GM13976 (cell line): ENCODE measurements at regions not wholly inside any gene's neighbourhood (a gene's known extent, or its start where the extent isn't known, plus 50 kb on each side); places are given as distances from the start of the nearest gene placed in this dataset.

Source experiments
- DNase-seq: peaks from one replicate; pipeline ENCODE4 v3.0.0; 2012; ENCODE audit warnings: low spot score
- CTCF ChIP-seq: IDR thresholded peaks from 2 replicates; pipeline ENCODE4 v1.5.1; 2012; ENCODE audit warnings: borderline replicate concordance, mild to moderate bottlenecking; ENCODE audit not compliant: insufficient read depth; ENCODE audit errors: extremely low read depth, missing control alignments, control extremely low read depth
- in situ Hi-C: fragments of 300-500 bp; cut with MboI; formaldehyde crosslinking; loops from one replicate; pipeline ENCODE4 v1.12.0; 2022; ENCODE audit warnings: low sequenced_read_pairs, mixed read lengths, inconsistent platforms; ENCODE audit not compliant: unreplicated experiment

GRCh38 chr3:115470254-115470653, 153.1 kb upstream of the GAP43 start:
- no peak for TF ChIP-seq CTCF
- in situ Hi-C loops, result no loop called here
- no peak for DNase-seq

GRCh38 chr3:115475178-115476041, 147.9 kb upstream of the GAP43 start:
- TF ChIP-seq CTCF, result no peak
- DNase-seq, result no peak
- in situ Hi-C loops, result no loop called here

DNA sequence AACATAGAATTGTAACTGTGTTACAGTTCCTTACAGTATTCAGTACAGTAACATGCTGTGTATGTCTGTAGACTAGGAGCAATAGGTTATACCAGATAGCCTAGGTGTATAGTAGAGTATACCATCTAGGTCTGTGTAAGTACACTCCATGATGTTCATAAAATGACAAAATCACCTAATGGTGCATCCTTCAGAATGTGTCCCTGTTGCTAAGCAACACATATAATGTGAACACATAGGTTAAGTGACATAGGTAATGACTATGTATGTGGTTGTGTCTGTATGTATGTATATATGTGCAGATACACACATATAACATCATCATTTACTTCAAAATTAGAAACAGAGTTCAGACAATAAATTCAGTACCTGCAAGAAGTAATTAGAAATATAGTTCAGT, 146.8 kb upstream of the GAP43 start:
- no peak for TF ChIP-seq CTCF
- in situ Hi-C loops, result no loop called here
- no peak for DNase-seq

DNA sequence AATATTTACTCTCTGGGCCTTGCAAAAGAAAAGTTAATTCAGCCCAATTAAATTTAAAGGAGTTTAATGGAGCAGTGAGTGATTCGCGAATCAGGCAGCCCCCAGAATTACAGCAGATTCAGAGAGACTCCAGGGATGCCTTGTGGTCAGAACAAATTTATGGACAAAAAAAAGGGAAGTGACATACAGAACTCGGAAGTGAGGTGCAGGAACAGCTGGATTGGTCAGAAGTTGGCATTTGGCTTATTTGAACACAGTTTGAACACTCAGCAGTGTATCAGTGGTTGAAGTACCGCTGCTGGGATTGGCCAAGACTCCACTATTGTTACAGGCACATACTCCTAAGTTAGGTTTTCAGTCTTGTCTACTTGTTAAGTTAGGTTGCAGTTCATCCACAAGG, 145.0 kb upstream of the GAP43 start:
- DNase-seq, result no peak
- in situ Hi-C loops, result no loop called here
- no peak for TF ChIP-seq CTCF

DNA sequence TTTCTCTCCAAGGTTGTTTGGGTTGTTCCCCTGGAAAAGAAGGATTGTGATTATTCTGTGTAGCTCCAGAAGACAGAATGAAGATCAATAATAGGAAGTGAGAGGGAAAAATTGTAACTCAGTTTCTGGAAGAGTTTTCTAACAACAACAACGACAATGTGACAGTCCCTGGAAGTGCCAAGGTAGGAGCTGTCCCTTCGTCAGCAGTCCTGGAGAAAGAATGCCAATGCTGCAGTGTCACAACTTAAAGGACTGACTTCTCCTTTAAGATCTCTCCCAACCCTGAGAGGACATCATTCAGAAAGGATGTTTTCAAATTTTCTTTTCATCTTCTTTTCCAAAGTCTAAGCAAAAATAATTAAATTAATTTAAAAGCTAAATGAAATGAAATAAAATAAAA, 136.4 kb upstream of the GAP43 start:
- in situ Hi-C loops, result no loop called here
- no peak for TF ChIP-seq CTCF

DNA sequence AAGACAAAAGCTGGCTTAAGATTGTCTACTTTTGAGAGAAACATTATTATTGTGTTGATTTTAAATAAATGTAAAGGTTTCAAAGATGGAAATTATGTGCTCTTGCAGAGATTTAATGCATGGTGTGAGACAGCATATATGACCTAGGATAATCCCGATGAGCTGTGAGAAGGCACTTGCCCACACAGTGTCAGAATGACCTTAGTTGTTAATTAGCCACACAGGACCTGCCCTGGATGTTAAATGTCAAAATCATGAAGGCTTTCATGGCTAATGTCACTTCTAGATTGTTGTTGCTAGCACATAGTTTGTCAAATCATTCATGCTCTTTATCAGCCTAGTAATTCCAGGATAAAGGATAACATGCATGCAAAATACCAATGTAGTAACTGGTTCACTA, 135.3 kb upstream of the GAP43 start:
- TF ChIP-seq CTCF, result no peak
- in situ Hi-C loops, result no loop called here
- no peak for DNase-seq

More for the DNA sequence above, 136.4 kb upstream of the GAP43 start:
- no peak for DNase-seq
